HG02970 (cell line): ENCODE measurements at regions not wholly inside any gene's neighbourhood (a gene's known extent, or its start where the extent isn't known, plus 50 kb on each side); places are given as distances from the start of the nearest gene placed in this dataset.

Source experiments
- ATAC-seq: cut with Tn5 transposase; IDR thresholded peaks from one replicate; pipeline ENCODE4 v1.9.1; 2021; ENCODE audit warnings: mild to moderate bottlenecking, moderate library complexity, moderate number of reproducible peaks; ENCODE audit not compliant: unreplicated experiment, low FRiP score

DNA sequence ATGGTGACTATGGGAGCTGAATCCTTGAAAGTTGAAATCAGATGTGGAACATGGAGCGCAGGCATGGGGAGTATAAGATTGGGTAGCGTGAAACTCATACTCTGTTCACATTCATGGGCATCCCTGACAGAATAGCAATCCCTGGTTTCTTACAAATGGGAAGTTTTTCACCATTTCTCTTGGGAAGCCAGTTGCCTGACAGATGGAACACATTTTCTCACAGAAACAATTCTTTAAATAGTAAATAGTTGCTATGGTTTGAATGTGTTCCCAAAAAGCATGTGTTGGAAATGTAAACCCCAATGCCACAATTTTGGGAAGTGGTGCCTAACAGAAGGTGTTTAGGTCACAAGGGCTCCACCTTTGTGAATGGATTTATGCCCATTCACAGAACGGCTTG, 262.8 kb upstream of the HS3ST5 start:
- no peak for ATAC-seq

DNA sequence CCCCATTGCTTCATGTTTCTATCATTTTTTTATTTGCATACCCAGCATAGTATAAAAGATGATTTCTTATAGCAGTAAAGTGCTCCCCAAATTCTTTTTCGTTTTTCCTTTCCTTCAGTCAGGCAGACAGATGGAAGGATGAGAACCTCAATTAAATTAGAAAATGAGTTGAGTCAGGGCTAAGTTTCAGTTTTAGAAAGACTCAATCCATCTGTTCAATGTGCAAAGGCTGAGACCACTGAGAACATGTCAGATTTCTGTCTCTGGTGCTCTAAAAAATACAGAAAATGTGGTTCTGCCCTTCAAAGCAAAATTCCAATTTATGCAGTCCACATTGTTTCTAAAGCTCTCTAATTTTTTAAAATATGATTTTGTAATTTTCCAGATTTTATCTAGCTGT, 257.6 kb upstream of the HS3ST5 start:
- no peak for ATAC-seq

- no peak for ATAC-seq
Measured at GRCh38 chr6:114595591-114595990, 252.8 kb upstream of the HS3ST5 start.

- ATAC-seq: no peak
Measured at GRCh38 chr6:114595186-114595585, 252.4 kb upstream of the HS3ST5 start.

DNA sequence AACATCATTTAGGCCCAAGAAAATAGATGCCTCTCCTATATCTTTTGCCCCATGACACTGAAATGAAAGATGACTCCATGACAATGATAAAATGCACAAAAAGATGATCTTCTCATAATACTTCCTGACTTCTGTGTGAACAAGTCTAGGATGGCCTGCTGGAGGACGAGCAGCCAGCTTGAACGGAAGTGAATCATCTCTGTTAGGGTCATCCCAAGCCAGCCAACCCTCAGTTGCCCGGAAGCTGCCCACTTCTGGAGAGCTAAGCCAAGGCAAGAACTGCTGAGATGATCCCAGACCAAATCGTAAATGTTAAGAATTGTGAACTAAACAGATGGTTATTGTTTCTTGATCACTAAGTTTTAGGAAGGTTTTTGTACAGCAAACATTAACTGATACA, 249.7 kb upstream of the HS3ST5 start:
- ATAC-seq: no peak

DNA sequence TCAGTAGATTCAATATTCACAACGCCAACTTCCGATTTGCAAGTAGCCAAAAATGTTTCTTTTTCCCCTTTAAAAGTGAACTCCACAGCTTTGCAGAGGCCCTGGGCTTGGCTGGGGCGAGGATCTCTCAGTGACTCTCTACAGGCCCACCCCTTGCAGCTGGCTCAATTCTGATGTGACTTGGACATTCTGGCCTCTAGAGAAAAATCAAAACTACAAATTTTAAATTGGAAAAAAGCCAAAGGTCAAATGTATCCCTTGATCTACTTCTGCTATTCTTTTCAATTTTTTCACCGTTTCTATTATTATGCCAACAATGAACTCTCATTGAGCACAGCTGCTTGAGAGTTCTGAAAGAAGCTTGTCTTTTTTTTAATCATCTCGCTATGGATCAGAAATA, 245.9 kb upstream of the HS3ST5 start:
- ATAC-seq: no peak

GRCh38 chr6:114586298-114586697, 243.5 kb upstream of the HS3ST5 start:
- no peak for ATAC-seq

DNA sequence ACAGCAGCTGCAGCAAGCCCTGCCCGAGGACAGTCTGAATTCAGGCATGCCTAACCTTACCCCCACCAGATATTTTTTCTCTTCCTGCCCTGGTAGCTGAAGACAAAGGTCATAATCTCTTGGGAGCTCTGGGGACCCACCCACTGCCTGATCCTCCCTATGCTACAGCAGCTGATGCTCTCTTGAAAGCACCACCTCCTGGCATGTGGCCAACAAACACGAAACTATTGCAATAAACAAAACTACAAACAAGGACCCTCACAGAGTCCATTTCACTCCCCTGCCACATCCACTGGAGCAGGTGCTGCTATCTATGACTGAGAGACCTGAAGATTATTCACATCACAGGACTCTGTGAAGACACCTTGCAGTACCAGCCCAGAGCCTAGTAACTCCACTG, 238.5 kb upstream of the HS3ST5 start:
- no peak for ATAC-seq

GRCh38 chr6:114580882-114581281, 238.1 kb upstream of the HS3ST5 start:
- no peak for ATAC-seq

GRCh38 chr6:114579486-114579885, 236.7 kb upstream of the HS3ST5 start:
- ATAC-seq: no peak

GRCh38 chr6:114577109-114577508, 234.3 kb upstream of the HS3ST5 start:
- no peak for ATAC-seq

DNA sequence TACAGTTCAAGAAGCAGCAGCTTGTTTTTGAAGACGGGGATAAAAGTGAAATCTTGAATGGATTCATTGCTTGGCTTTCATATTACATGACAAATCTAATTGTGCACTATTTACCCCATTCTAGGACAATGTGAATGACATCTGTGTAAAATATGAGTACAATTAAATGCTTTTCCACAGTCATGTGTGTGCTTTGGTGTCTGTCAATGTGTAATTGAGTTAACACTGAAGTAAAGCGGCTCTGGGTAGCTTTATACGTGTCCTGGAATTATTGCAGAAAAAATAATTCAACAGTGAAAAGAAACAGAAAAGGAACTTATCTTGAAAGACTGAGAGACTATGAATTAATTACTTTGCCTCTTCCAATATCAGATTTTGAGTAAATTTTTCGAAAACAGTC, 233.5 kb upstream of the HS3ST5 start:
- no peak for ATAC-seq

DNA sequence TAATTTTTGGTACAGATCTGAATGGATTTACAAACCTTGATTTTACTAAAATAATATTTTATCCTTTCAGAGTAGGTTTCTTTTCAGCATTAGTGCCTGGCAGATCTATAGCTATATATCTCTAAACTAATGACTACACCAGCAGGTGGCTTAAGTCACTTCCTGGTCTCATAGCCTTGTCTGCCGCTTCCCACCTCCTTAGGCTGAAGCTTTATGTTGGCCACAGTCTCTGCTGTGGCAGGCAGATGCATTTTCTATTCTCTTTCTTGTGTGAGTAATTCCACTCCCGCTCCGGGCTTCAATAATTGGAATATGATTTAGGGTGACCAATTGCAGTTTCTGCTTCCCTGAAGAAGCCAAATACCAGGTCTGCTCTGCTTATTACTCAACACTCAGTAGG, 226.8 kb upstream of the HS3ST5 start:
- ATAC-seq: no peak

- no peak for ATAC-seq
Measured at GRCh38 chr6:114564302-114564933, 221.6 kb upstream of the HS3ST5 start.

GRCh38 chr6:114559419-114559818, 216.6 kb upstream of the HS3ST5 start:
- ATAC-seq: no peak

DNA sequence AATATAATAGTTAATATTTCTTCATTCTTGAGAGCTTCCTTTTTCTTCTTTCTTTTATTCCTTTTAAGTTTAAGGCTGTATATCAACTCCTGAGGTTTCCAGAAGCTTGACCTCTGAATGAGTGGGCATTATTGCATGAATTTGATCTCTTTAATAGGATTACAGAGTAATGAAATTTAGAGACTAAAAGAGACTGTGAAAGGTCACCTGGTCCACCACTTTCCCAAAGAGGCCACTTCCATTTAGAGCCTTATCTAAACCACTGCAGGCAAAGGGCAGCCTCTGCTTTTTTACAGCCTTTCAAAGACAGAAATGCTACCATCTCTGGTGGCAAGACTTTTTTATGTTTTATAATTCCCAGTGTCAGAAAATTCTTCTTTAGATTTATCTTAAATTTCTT, 215.3 kb upstream of the HS3ST5 start:
- ATAC-seq: no peak

GRCh38 chr6:114556846-114557488, 214.1 kb upstream of the HS3ST5 start:
- ATAC-seq: no peak

GRCh38 chr6:114550316-114550715, 207.5 kb upstream of the HS3ST5 start:
- ATAC-seq: no peak

- no peak for ATAC-seq
Measured at GRCh38 chr6:114543696-114544095, 200.9 kb upstream of the HS3ST5 start.

DNA sequence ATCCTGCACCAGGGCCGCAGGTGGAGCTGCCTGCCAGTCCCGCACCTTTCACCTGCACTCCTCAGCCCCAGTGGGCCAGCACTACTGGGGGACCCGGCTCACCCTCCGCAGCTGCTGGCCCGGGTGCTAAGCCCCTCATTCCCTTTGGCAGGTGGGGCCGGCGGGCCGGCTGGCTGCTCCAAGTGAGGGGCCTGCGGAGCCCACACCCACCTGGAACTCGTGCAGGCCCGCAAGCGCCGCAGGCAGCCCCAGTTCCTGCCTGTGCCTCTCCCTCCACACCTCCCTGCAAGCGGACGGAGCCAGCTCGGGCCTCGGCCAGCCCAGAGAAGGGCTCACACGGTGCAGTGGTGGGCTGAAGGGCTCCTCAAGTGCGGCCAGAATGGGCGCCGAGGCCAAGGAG, 199.0 kb upstream of the HS3ST5 start:
- ATAC-seq: no peak

DNA sequence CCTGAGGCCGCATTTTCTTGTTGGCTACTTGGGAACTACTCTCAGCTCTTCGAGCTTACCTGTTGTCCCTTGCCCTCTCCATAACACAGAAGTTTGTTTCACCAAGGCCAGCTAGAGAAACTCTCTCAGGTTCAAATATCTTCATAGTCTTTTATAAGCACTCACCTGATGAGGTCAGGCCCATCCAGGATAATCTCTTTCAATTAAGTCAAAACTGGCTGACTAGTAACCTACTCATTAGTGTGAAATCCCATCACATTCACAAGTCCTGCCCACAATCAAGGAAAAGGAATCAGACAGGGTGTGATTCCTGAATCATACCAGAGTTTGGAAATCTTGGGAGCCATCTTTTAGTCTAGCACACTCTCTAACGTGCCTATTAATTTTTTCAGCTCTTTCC, 195.2 kb upstream of the HS3ST5 start:
- ATAC-seq: no peak

DNA sequence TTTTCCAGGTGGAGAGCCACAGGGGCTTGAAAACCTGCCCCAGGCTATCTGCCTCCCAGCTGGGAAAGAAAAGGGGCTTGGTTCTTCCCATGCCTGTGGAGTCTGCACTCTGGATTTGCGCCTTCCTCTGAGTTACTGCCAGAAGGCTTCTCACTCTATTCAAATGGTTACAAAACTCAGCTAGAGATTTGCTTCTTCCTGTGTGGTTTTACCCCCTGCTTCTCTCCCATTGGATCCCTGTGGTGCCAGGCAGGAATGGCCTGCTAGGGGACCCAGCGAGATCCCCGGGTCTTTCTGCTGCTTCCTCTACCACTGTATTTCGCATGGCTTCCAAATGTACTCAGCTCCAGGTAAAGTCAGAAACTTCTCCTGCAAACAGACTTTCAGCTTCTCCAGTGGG, 192.0 kb upstream of the HS3ST5 start:
- no peak for ATAC-seq

DNA sequence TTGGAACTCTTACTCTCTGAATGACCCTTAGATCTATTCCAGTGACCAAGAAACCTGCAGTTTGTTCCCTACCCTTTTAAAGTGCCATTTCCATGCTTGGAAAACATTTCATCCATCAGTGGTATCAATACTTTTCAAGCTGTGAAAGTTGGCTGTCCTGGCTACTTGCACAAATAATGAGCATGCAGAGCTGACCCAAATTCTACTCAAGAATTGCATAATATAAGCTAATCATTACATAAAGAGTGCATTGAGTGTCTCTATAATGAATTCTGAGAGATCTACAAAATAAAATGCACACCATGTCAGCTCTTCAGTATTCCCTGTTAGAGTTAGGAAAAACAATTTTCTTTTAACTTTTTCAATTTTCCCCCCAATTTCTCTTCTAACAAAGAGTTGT, 181.3 kb upstream of the HS3ST5 start:
- ATAC-seq: no peak
